Upper lobe of left lung (tissue), 4 donors: ENCODE measurements at regions not wholly inside any gene's neighbourhood (a gene's known extent, or its start where the extent isn't known, plus 50 kb on each side); places are given as distances from the start of the nearest gene placed in this dataset.

Source experiments
- CTCF ChIP-seq, 6 experiments: fragments of 450-650 bp in 4 of 6; fragments of 200-600 bp in 2 of 6; sonication (generic) in 2 of 6; IDR thresholded peaks; one replicate each; pipeline ENCODE4 v1.5.1; 2016 to 2019; ENCODE audit warnings: antibody characterized with exemption in 6 of 6
- EP300 ChIP-seq, 4 donors: sonication (generic); formaldehyde crosslinking; IDR thresholded peaks; one replicate each; pipeline ENCODE4 v1.5.1; 2017; ENCODE audit warnings: antibody characterized with exemption in 4 of 4, control low read depth in 2 of 4
- POLR2AphosphoS5 ChIP-seq, 2 donors: sonication (generic); formaldehyde crosslinking; IDR thresholded peaks; one replicate each; pipeline ENCODE4 v1.5.1; 2017; ENCODE audit warnings: antibody characterized with exemption in 2 of 2

GRCh38 chr4:84379917-84380641, 119.0 kb downstream of the NKX6-1 start:
- TF ChIP-seq CTCF (IDR thresholded peaks at IDR 0.05) (no peak), POLR2AphosphoS5 (IDR thresholded peaks at IDR 0.05) (no peak), EP300 (IDR thresholded peaks at IDR 0.05) (no peak)
